Nephron progenitor cell (in vitro differentiated cells): ENCODE measurements at regions not wholly inside any gene's neighbourhood (a gene's known extent, or its start where the extent isn't known, plus 50 kb on each side); places are given as distances from the start of the nearest gene placed in this dataset.

Source experiments
- DNase-seq: peaks from one replicate; pipeline ENCODE4 v3.0.0; 2021
- H3K27ac Mint-ChIP-seq: 2 replicates; pipeline ENCODE4 v1.8.0; 2021; ENCODE audit warnings: mild to moderate bottlenecking, moderate library complexity, mixed read lengths
- H3K27me3 Mint-ChIP-seq: 2 replicates; pipeline ENCODE4 v1.8.0; 2021; ENCODE audit warnings: mild to moderate bottlenecking, low read depth, mixed read lengths; ENCODE audit not compliant: poor library complexity
- H3K36me3 Mint-ChIP-seq: 2 replicates; pipeline ENCODE4 v1.8.0; 2021; ENCODE audit warnings: low read depth, mixed read lengths
- H3K4me1 Mint-ChIP-seq: 2 replicates; pipeline ENCODE4 v1.8.0; 2021; ENCODE audit warnings: mixed read lengths
- H3K4me3 Mint-ChIP-seq: 2 replicates; pipeline ENCODE4 v1.8.0; 2021; ENCODE audit warnings: mild to moderate bottlenecking, moderate library complexity, mixed read lengths
- H3K9me3 Mint-ChIP-seq: 2 replicates; pipeline ENCODE4 v1.8.0; 2021; ENCODE audit warnings: mild to moderate bottlenecking, moderate library complexity, mixed read lengths
- CTCF ChIP-seq: fragments of 200-600 bp; sonication (generic); IDR thresholded peaks from 2 replicates; pipeline ENCODE4 v1.5.0; 2021; ENCODE audit warnings: antibody characterized with exemption

DNA sequence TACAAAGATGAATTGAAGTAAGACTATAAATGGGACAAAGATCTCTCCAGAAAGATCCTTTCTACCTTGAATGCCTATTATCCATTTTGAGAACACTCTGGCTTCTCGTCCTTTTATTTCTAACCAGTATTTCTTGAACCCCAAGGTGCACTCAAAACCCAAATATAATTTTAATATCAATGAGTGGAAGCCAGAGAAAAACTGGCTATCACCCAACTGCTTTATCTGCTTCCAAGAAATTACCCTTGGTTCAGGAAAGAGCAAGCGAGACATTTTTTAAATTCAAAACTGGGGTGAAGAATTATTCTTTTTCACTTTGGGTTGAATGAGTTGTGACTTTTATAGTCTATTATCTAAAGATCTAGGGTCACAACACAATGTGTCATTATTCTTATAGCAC lies 221.3 kb downstream of the PTH2R start:
- no peaks in the 10 kb centered on the region for H3K9me3 Mint-ChIP-seq
- no peak overlapping the region for H3K27ac Mint-ChIP-seq
- H3K27me3 Mint-ChIP-seq = peaks cover 2% of the 10 kb centered on the region
- TF ChIP-seq CTCF = no peak
- DNase-seq = no peak
- H3K4me1 Mint-ChIP-seq = no peaks in the 10 kb centered on the region
- no peaks in the 10 kb centered on the region for H3K36me3 Mint-ChIP-seq
- H3K4me3 Mint-ChIP-seq = no peak overlapping the region

DNA sequence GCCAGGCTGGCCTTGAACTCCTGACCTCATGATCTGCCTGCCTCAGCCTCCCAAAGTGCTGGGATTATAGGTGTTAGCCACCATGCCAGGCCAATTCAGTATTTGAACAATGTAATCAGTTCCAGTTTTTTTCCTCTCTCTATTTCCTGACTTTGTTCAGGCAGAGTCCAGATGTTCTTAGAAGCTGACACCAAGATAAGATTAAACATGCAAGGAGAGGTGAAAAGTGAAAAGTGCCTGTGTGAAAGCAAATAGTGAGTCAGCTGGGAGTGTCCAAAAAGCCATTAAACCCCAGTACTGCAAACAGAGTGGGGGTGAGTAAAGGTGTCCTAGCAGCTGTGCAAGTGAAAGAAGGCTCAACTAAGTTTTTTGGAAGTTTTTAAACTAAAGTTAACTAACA lies 231.5 kb downstream of the PTH2R start:
- no peak overlapping the region for H3K27ac Mint-ChIP-seq
- no peak for DNase-seq

DNA sequence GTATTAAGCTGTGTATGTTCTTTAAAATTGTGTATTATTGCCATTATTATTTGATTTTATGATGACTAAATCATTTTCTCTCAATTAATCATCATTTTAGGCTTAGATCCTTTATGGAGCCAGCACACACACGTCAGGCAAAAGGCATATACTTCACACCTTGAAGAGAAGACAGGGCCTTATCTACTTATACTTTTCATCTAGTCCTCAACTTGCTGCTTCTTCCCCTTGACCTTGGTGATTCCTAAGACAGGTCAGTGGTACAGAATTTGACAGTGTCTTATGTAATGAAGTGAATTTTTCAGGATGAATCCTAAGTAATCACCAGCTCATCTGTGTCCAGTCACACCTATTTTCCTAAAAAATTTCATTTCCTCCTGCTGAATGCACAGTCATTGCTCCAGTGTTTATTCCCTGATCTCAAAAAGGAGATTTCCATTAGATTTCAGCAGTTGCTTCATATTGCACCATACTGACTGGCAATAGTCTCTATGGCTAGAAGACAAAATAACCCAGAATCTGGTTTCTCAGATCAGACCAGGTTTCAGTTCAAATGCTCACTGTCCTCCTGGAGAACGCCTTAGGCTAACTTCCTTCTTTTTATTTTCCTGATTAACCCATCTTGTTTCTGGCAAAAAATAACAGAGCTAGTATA lies 235.7 kb downstream of the PTH2R start:
- H3K4me3 Mint-ChIP-seq = no peak overlapping the region
- H3K4me1 Mint-ChIP-seq = no peaks in the 10 kb centered on the region
- H3K36me3 Mint-ChIP-seq = no peaks in the 10 kb centered on the region
- H3K27ac Mint-ChIP-seq = no peak overlapping the region
- H3K27me3 Mint-ChIP-seq = no peaks in the 10 kb centered on the region
- TF ChIP-seq CTCF = no peak
- DNase-seq = no peak
- no peaks in the 10 kb centered on the region for H3K9me3 Mint-ChIP-seq

More for the DNA sequence above, 231.5 kb downstream of the PTH2R start:
- H3K4me3 Mint-ChIP-seq = no peak overlapping the region
- H3K36me3 Mint-ChIP-seq = no peaks in the 10 kb centered on the region
- H3K27me3 Mint-ChIP-seq = no peaks in the 10 kb centered on the region
- TF ChIP-seq CTCF = no peak
- H3K4me1 Mint-ChIP-seq = no peaks in the 10 kb centered on the region
- no peaks in the 10 kb centered on the region for H3K9me3 Mint-ChIP-seq

- H3K9me3 Mint-ChIP-seq = no peaks in the 10 kb centered on the region
- TF ChIP-seq CTCF = no peak
- no peaks in the 10 kb centered on the region for H3K36me3 Mint-ChIP-seq
- H3K27ac Mint-ChIP-seq = no peak overlapping the region
- no peak for DNase-seq
- H3K27me3 Mint-ChIP-seq = no peaks in the 10 kb centered on the region
- H3K4me3 Mint-ChIP-seq = no peak overlapping the region
- H3K4me1 Mint-ChIP-seq = no peaks in the 10 kb centered on the region
These were observed 236.6 kb downstream of the PTH2R start for GRCh38 chr2:208643145-208643544.

- TF ChIP-seq CTCF = no peak
- DNase-seq = no peak
- Mint-ChIP-seq H3K27ac (no peak overlapping the region), H3K4me1 (no peaks in the 10 kb centered on the region), H3K4me3 (no peak overlapping the region), H3K36me3 (no peaks in the 10 kb centered on the region), H3K27me3 (no peaks in the 10 kb centered on the region), H3K9me3 (no peaks in the 10 kb centered on the region)
These were observed 238.6 kb downstream of the PTH2R start for GRCh38 chr2:208645226-208645625.

DNA sequence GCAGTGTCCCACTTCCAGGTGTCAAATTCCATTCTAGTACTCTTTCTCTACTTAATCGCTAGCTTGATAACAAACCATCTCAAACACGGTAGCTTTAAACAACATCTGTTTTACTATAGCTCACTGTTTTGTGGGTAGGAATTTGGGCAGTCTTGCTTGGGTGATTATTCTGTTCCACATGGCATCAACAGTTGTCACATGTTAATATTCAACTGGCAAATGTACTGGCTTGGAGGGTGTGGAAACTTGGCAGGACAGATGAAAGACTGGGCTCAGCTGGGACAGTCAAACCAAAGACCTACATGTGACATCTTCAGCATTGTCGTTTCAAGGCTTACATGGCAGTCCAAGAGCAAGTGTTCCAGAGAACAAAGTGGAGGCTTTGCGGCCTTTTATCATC lies 241.8 kb downstream of the PTH2R start:
- no peak for TF ChIP-seq CTCF
- DNase-seq = no peak
- no peaks in the 10 kb centered on the region for H3K9me3 Mint-ChIP-seq
- no peak overlapping the region for H3K4me3 Mint-ChIP-seq
- H3K27me3 Mint-ChIP-seq = no peaks in the 10 kb centered on the region
- no peak overlapping the region for H3K27ac Mint-ChIP-seq
- no peaks in the 10 kb centered on the region for H3K4me1 Mint-ChIP-seq
- H3K36me3 Mint-ChIP-seq = no peaks in the 10 kb centered on the region
